Duodenal mucosa (tissue), 2 donors: ENCODE measurements at regions not wholly inside any gene's neighbourhood (a gene's known extent, or its start where the extent isn't known, plus 50 kb on each side); places are given as distances from the start of the nearest gene placed in this dataset.
A peak's percentile ranks its signal among the peaks of the same experiment; 100 is the strongest.
"Not testable (repeated sequence)": the region's sequence is repeated elsewhere in the genome, so short reads cannot be mapped to it uniquely, and the experiment has no call there.

Source experiments
- H3K27ac ChIP-seq: one replicate; pipeline ENCODE4 v1.7.0; 2013; ENCODE audit warnings: low read depth, low read length
- H3K27me3 ChIP-seq, 2 donors: one replicate each; pipeline ENCODE4 v1.7.0; 2013; ENCODE audit warnings: low read length in 2 of 2, control low read depth in 1 of 2; ENCODE audit not compliant: insufficient read depth in 2 of 2, control insufficient read depth in 1 of 2
- H3K36me3 ChIP-seq, 2 donors: one replicate each; pipeline ENCODE4 v1.7.0; 2013; ENCODE audit warnings: low read length in 2 of 2, control low read depth in 1 of 2; ENCODE audit not compliant: insufficient read depth in 2 of 2, control insufficient read depth in 1 of 2
- H3K4me1 ChIP-seq, 2 donors: one replicate each; pipeline ENCODE4 v1.7.0; 2013; ENCODE audit warnings: low read length in 2 of 2, control low read depth in 1 of 2; ENCODE audit not compliant: insufficient read depth in 2 of 2, control insufficient read depth in 1 of 2
- H3K4me3 ChIP-seq, 2 donors: one replicate each; pipeline ENCODE4 v1.7.0; 2013; ENCODE audit warnings: low read length in 2 of 2, low read depth in 1 of 2
- H3K9ac ChIP-seq, 2 donors: one replicate each; pipeline ENCODE4 v1.7.0; 2013; ENCODE audit warnings: low read length in 2 of 2, low read depth in 1 of 2
- H3K9me3 ChIP-seq, 2 donors: one replicate each; pipeline ENCODE4 v1.7.0; 2013; ENCODE audit warnings: low read length in 2 of 2, control low read depth in 1 of 2; ENCODE audit not compliant: control insufficient read depth in 1 of 2

DNA sequence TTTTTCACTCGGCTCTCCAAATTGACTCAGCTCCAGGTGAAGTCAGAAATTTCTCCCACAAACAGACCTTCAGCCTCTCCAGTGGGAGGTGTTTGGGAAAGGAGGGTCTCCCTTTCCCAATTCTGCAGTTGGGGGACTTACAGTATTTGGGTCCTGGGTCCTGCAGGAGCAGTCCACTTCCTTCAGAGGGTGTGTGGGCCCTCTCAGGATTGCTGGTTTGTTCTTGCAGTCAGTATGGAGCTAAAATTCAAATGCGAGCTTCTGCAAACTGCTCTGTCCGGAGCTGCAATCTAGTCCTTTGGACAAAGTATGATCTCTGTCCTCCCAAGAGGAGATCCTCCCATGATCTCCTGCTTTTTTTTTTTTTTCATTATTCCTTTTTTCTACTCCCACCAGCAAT is 87.9 kb upstream of the MSTN start:
- Histone ChIP-seq H3K27me3 (no peaks in the 10 kb centered on the region), H3K27ac (no peak overlapping the region), H3K36me3 (no peaks in the 10 kb centered on the region), H3K9me3 (peaks cover 0 to 4% of the 10 kb centered on the region in 2 donors), H3K4me1 (no peaks in the 10 kb centered on the region), H3K4me3 (no peak overlapping the region), H3K9ac (no peak overlapping the region)

DNA sequence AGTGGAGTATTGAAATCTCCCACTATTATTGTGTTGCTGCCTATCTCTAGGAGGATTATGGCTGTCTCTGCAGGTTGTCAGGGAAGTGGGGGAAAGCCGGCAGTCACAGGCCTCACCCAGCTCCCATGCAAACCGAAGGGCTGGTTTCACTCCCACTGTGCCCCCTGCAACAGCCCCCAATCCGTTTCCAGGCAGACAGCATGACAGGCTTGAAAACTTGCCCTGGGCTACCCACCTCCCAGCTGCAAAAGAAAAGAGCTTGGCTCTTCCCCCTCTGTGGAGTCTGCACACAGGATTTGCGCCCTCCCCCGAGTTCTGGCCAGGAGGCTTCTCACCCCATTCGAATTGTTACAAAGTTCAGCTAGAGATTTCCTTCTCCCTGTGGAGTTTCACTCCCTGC is 87.4 kb upstream of the MSTN start:
- H3K9ac ChIP-seq, result no peak overlapping the region
- no peaks in the 10 kb centered on the region for H3K36me3 ChIP-seq
- peaks cover 0 to 4% of the 10 kb centered on the region in 2 donors for H3K9me3 ChIP-seq
- H3K4me3 ChIP-seq, result no peak overlapping the region
- H3K27ac ChIP-seq, result no peak overlapping the region
- no peaks in the 10 kb centered on the region for H3K27me3 ChIP-seq
- H3K4me1 ChIP-seq, result no peaks in the 10 kb centered on the region

DNA sequence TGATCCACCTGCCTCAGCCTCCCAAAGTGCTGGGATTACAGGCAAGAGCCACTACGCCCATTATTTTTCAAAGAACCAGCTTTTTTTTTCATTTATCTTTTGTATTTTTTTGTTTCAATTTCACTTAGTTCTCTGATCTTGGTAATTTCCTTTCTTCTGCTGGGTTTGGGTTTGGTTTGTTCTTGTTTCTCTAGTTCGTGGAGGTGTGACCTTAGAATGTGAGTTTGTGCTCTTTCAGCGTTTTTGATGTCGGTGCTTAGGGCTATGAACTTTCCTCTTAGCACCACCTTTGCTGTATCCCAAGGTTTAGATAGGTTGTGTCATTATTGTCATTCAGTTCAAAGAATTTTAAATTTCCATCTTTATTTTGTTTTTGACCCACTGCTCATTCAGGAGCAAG is 86.7 kb upstream of the MSTN start:
- peaks cover 0 to 4% of the 10 kb centered on the region in 2 donors for H3K9me3 ChIP-seq
- no peaks in the 10 kb centered on the region for H3K27me3 ChIP-seq
- no peak overlapping the region for H3K9ac ChIP-seq
- no peak overlapping the region for H3K27ac ChIP-seq
- H3K36me3 ChIP-seq, result no peaks in the 10 kb centered on the region
- no peaks in the 10 kb centered on the region for H3K4me1 ChIP-seq
- H3K4me3 ChIP-seq, result no peak overlapping the region

DNA sequence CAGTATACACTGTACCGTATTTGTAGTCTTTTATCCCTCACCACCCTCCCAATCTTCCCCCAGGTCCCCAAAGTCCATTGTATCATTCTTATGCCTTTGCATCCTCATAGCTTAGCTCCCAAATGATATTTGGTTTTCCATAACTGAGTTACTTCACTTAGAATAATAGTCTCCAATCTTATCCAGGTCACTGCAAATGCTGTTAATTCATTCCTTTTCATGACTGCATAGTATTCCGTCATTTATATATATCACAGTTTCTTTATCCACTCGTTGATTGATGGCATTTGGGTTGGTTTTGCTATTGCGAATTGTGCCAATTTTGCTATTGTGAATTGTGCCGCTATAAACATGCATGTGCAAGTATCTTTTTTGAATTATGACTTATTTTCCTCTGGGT is 83.6 kb upstream of the MSTN start:
- not testable (repeated sequence) for H3K27ac ChIP-seq, H3K4me1 ChIP-seq, H3K4me3 ChIP-seq, H3K9me3 ChIP-seq, H3K9ac ChIP-seq, H3K36me3 ChIP-seq, H3K27me3 ChIP-seq

- not testable (repeated sequence) for H3K4me3 ChIP-seq, H3K9ac ChIP-seq, H3K4me1 ChIP-seq, H3K36me3 ChIP-seq, H3K27me3 ChIP-seq, H3K27ac ChIP-seq
- peaks cover 10 to 13% of the 10 kb centered on the region in 2 donors for H3K9me3 ChIP-seq
Measured at GRCh38 chr2:190140474-190140873, 77.9 kb upstream of the MSTN start.

DNA sequence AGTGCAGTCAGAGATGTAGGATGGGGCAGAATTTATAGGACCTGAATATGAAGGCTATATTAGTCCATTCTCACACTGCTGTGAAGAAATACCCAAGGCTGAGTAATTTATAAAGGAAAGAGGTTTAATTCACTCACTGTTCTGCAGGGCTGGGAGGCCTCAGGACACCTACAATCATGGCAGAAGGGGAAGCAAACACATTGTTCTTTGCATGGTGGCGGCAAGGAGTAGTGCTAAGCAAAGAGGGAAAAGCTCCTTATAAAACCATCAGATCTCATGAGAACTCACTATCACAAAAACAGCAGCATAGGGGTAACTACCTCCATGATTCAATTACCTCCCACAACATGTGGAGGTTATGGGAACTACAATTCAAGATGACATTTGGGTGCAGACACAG is 76.8 kb upstream of the MSTN start:
- Histone ChIP-seq H3K4me3 (no peak overlapping the region), H3K9ac (no peak overlapping the region), H3K4me1 (peaks cover 0 to 5% of the 10 kb centered on the region in 2 donors), H3K27ac (no peak overlapping the region), H3K9me3 (peaks cover 16 to 18% of the 10 kb centered on the region in 2 donors), H3K27me3 (no peaks in the 10 kb centered on the region), H3K36me3 (no peaks in the 10 kb centered on the region)

- H3K4me1 ChIP-seq, result peaks cover 0 to 5% of the 10 kb centered on the region in 2 donors
- no peaks in the 10 kb centered on the region for H3K27me3 ChIP-seq
- no peak overlapping the region for H3K9ac ChIP-seq
- no peaks in the 10 kb centered on the region for H3K36me3 ChIP-seq
- H3K27ac ChIP-seq, result no peak overlapping the region
- peaks cover 18 to 20% of the 10 kb centered on the region in 2 donors for H3K9me3 ChIP-seq
- H3K4me3 ChIP-seq, result no peak overlapping the region
Measured at GRCh38 chr2:190138032-190138431, 75.5 kb upstream of the MSTN start.

GRCh38 chr2:190137561-190137960 is 75.0 kb upstream of the MSTN start:
- H3K27me3 ChIP-seq, result no peaks in the 10 kb centered on the region
- peaks cover 18 to 20% of the 10 kb centered on the region in 2 donors for H3K9me3 ChIP-seq
- no peaks in the 10 kb centered on the region for H3K36me3 ChIP-seq
- H3K9ac ChIP-seq, result no peak overlapping the region
- no peak overlapping the region for H3K4me3 ChIP-seq
- H3K4me1 ChIP-seq, result peaks cover 0 to 5% of the 10 kb centered on the region in 2 donors
- no peak overlapping the region for H3K27ac ChIP-seq

GRCh38 chr2:190136825-190137224 is 74.3 kb upstream of the MSTN start:
- H3K27me3 ChIP-seq, result no peaks in the 10 kb centered on the region
- H3K4me3 ChIP-seq, result peak overlapping the region in 1 of 2 donors; percentile 26

DNA sequence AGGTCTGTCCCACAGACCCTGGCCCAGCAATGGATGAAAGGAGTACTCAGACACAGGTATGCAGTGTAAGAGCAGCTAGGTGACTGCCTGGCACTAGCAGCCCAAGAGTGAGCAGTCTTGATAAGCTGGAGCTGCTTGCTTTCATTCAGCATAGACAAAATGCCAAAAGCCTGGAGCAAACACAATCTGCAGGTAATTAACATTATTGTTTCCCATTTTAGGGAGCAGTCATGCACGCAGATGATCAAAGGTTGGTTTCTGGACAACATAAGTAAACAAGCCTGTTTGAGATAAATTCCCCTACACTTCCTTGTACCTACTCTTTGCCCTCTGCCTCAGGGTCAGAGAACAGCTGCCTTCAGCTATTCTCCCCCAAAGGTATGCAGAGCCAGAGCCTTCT is 73.7 kb upstream of the MSTN start:
- H3K27ac ChIP-seq, result no peak overlapping the region
- H3K9ac ChIP-seq, result no peak overlapping the region
- H3K36me3 ChIP-seq, result no peaks in the 10 kb centered on the region
- H3K9me3 ChIP-seq, result peaks cover 18 to 20% of the 10 kb centered on the region in 2 donors
- peaks cover 0 to 5% of the 10 kb centered on the region in 2 donors for H3K4me1 ChIP-seq
- H3K4me3 ChIP-seq, result peak overlapping the region in 1 of 2 donors; percentile 26
- no peaks in the 10 kb centered on the region for H3K27me3 ChIP-seq

More at GRCh38 chr2:190136825-190137224, 74.3 kb upstream of the MSTN start:
- peaks cover 18 to 20% of the 10 kb centered on the region in 2 donors for H3K9me3 ChIP-seq
- H3K4me1 ChIP-seq, result peaks cover 0 to 5% of the 10 kb centered on the region in 2 donors
- no peak overlapping the region for H3K27ac ChIP-seq
- no peaks in the 10 kb centered on the region for H3K36me3 ChIP-seq
- H3K9ac ChIP-seq, result no peak overlapping the region
